H1 (cell line): ENCODE measurements at regions not wholly inside any gene's neighbourhood (a gene's known extent, or its start where the extent isn't known, plus 50 kb on each side); places are given as distances from the start of the nearest gene placed in this dataset.

ENCODE experiments used
- BCL11A ChIP-seq, 2 experiments: IDR thresholded peaks; one replicate each; pipeline ENCODE4 v1.6.1; 2011; ENCODE audit warnings: low read depth in 2 of 2, low read length in 2 of 2, mild to moderate bottlenecking in 2 of 2
- CTCF ChIP-seq, 3 experiments: IDR thresholded peaks; 1 replicate in 2 of 3; 2 replicates in 1 of 3; pipeline versions ENCODE4 v1.5.1 to v1.6.1; 2011; ENCODE audit warnings: low read length in 3 of 3, mild to moderate bottlenecking in 3 of 3, inconsistent platforms in 2 of 3, low read depth in 1 of 3, moderate library complexity in 1 of 3; ENCODE audit not compliant: insufficient read depth in 1 of 3; ENCODE audit errors: control extremely low read depth in 1 of 3
- EGR1 ChIP-seq: IDR thresholded peaks from 2 replicates; pipeline ENCODE4 v1.6.1; 2011; ENCODE audit warnings: low read depth, low read length, borderline replicate concordance
- EP300 ChIP-seq, 2 experiments: IDR thresholded peaks; 1 replicate in 1 of 2; 2 replicates in 1 of 2; pipeline ENCODE4 v1.6.1; 2011 to 2012; ENCODE audit warnings: low read depth in 2 of 2, low read length in 2 of 2, mild to moderate bottlenecking in 2 of 2, borderline replicate concordance in 1 of 2, inconsistent platforms in 1 of 2, moderate library complexity in 1 of 2
- KDM1A ChIP-seq: fragments of 200-600, 300-600 bp; sonication (generic); IDR thresholded peaks from 2 replicates; pipeline ENCODE4 v1.7.1; 2016; ENCODE audit warnings: mild to moderate bottlenecking, low read length, borderline replicate concordance
- POLR2A ChIP-seq, 2 experiments: IDR thresholded peaks; 1 replicate in 1 of 2; 2 replicates in 1 of 2; pipeline ENCODE4 v1.6.1; 2011; ENCODE audit warnings: low read depth in 2 of 2, low read length in 2 of 2, mild to moderate bottlenecking in 2 of 2; ENCODE audit errors: control extremely low read depth in 1 of 2
- RBBP5 ChIP-seq: IDR thresholded peaks from 2 replicates; pipeline ENCODE4 v1.7.1; 2012; ENCODE audit warnings: low read depth, mild to moderate bottlenecking, inconsistent platforms, low read length, moderate library complexity, borderline replicate concordance
- RXRA ChIP-seq: IDR thresholded peaks from 2 replicates; pipeline ENCODE4 v1.6.1; 2011; ENCODE audit warnings: low read depth, mild to moderate bottlenecking, low read length, moderate library complexity; ENCODE audit not compliant: insufficient read depth
- SIN3A ChIP-seq, 2 experiments: IDR thresholded peaks in 1 of 2; conservative IDR thresholded peaks in 1 of 2; 2 replicates each; pipeline ENCODE4 v1.6.1; 2011 to 2012; ENCODE audit warnings: low read length in 2 of 2, improper control_type of control experiment in 1 of 2, low read depth in 1 of 2, mild to moderate bottlenecking in 1 of 2
- SP2 ChIP-seq: IDR thresholded peaks from 2 replicates; pipeline ENCODE4 v1.6.1; 2012; ENCODE audit warnings: mild to moderate bottlenecking, low read length, inconsistent platforms
- SUZ12 ChIP-seq: fragments of 200-600 bp; sonication (generic); IDR thresholded peaks from 2 replicates; pipeline ENCODE4 v1.6.1; 2012; ENCODE audit warnings: mild to moderate bottlenecking, inconsistent platforms, low read length, moderate library complexity, mixed read lengths
- TF ChIP-seq, protein P1 (sequence below): IDR thresholded peaks from 2 replicates; pipeline ENCODE4 v1.6.1; 2012; ENCODE audit warnings: inconsistent platforms

GRCh38 chr7:22949944-22950343 lies 64.0 kb downstream of the HYCC1 start:
- TF ChIP-seq CTCF (IDR thresholded peaks at IDR 0.05; ENCODE audit: control extremely low read depth in 1 of 3, insufficient read depth in 1 of 3, low read depth in 1 of 3, low read length in 3 of 3) = peak in 1 of 3 experiments; percentile 7; a peak in 2 of 4 replicates
- no peak for TF ChIP-seq SIN3A (conservative IDR thresholded peaks at IDR 0.05 in 1 of 2, IDR thresholded peaks at IDR 0.05 in 1 of 2; ENCODE audit: low read depth in 1 of 2, low read length in 2 of 2)
- no peak for TF ChIP-seq EP300 (IDR thresholded peaks at IDR 0.05; ENCODE audit: borderline replicate concordance in 1 of 2, low read depth in 2 of 2, low read length in 2 of 2)
- TF ChIP-seq EGR1 = no peak
- no peak for TF ChIP-seq POLR2A (IDR thresholded peaks at IDR 0.05; ENCODE audit: control extremely low read depth in 1 of 2, low read depth in 2 of 2, low read length in 2 of 2)
- TF ChIP-seq RXRA = no peak
- TF ChIP-seq, protein P1, sequence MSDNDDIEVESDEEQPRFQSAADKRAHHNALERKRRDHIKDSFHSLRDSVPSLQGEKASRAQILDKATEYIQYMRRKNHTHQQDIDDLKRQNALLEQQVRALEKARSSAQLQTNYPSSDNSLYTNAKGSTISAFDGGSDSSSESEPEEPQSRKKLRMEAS = no peak
- no peak for TF ChIP-seq SP2
- TF ChIP-seq RBBP5 = no peak
- no peak for TF ChIP-seq KDM1A
- TF ChIP-seq BCL11A (IDR thresholded peaks at IDR 0.05; ENCODE audit: low read depth in 2 of 2, low read length in 2 of 2) = no peak
- TF ChIP-seq SUZ12 = no peak
